HCT116 (cell line): ENCODE measurements at regions not wholly inside any gene's neighbourhood (a gene's known extent, or its start where the extent isn't known, plus 50 kb on each side); places are given as distances from the start of the nearest gene placed in this dataset.

ENCODE experiments used
- ATAC-seq: fragments of 200-7000 bp; cut with Tn5 transposase; 2 replicates; pipeline ENCODE4 v1.9.1; 2020; ENCODE audit warnings: mild to moderate bottlenecking, moderate library complexity
- BruUV-seq: library from RNA; stranded (reverse); fragments of 400-500 nt; replicated peaks from 2 replicates; lab custom pipeline; 2021; lab: Mats Ljungman, UMichigan
- CTCF ChIA-PET: fragments of 300-600 bp; sonication (Branson Sonifier 250); formaldehyde crosslinking; loops from one replicate; lab custom pipeline; 2021; ENCODE audit warnings: antibody characterized with exemption; lab: Charles Lee
- POLR2A ChIA-PET: fragments of 300-600, 350-600 bp; sonication (Branson Sonifier 250); formaldehyde crosslinking; loops from one replicate; lab custom pipeline; 2021; ENCODE audit warnings: antibody characterized with exemption; lab: Charles Lee
- RAD21 ChIA-PET, 2 experiments: fragments of 300-600 bp; sonication (Branson Sonifier 250); formaldehyde crosslinking; loops; one replicate each; lab custom pipeline; 2023; ENCODE audit warnings: low total read pairs in 2 of 2; ENCODE audit not compliant: uncharacterized antibody in 2 of 2, unreplicated experiment in 2 of 2, low non-redundant PET in 1 of 2; lab: Charles Lee
- DNase-seq: peaks from one replicate; pipeline ENCODE4 v3.0.0-alpha.2; 2010; ENCODE audit warnings: low read depth, low spot score
- H2AFZ ChIP-seq: fragments of 200-600 bp; shearing (Covaris generic), sonication (generic); 2 replicates; pipeline ENCODE4 v1.6.1; 2017; ENCODE audit warnings: low read depth, mixed run types, mixed read lengths, antibody characterized with exemption, low read length; ENCODE audit not compliant: poor library complexity, severe bottlenecking
- H3K27ac ChIP-seq: 2 replicates; pipeline ENCODE4 v1.5.1; 2012; ENCODE audit warnings: low read depth, low read length
- H3K27me3 ChIP-seq: fragments of 200-600 bp; sonication (generic); 2 replicates; pipeline ENCODE4 v1.6.1; 2016; ENCODE audit warnings: mixed run types, low read length, mixed read lengths; ENCODE audit not compliant: insufficient read depth
- H3K36me3 ChIP-seq, 2 experiments: fragments of 200-500 bp in 1 of 2; fragments of 200-600 bp in 1 of 2; sonication (Bioruptor generic) in 1 of 2; sonication (generic) in 1 of 2; 2 replicates each; pipeline versions ENCODE4 v1.5.1 to v1.6.1; 2014 to 2016; ENCODE audit warnings: low read length in 2 of 2, inconsistent platforms in 1 of 2, mixed read lengths in 1 of 2, mixed run types in 1 of 2; ENCODE audit not compliant: insufficient read depth in 2 of 2, control insufficient read depth in 1 of 2
- H3K4me1 ChIP-seq, 2 experiments: fragments of 200-600 bp in 1 of 2; sonication (generic) in 1 of 2; 2 replicates each; pipeline versions ENCODE4 v1.5.1 to v1.6.1; 2012 to 2017; ENCODE audit warnings: low read length in 2 of 2, inconsistent platforms in 1 of 2, mild to moderate bottlenecking in 1 of 2, mixed read lengths in 1 of 2, mixed run types in 1 of 2, moderate library complexity in 1 of 2; ENCODE audit not compliant: insufficient read depth in 2 of 2, control insufficient read depth in 1 of 2
- H3K4me2 ChIP-seq: fragments of 200-600 bp; sonication (generic); 2 replicates; pipeline ENCODE4 v1.6.1; 2017; ENCODE audit warnings: mixed run types, low read length, mixed read lengths
- H3K4me3 ChIP-seq, 2 experiments: fragments of 200-600 bp in 1 of 2; sonication (generic) in 1 of 2; replicated peaks in 1 of 2; 2 replicates each; pipeline ENCODE4 v1.5.1; 2011 to 2016; ENCODE audit warnings: low read length in 2 of 2, control low read depth in 1 of 2, low read depth in 1 of 2, mild to moderate bottlenecking in 1 of 2, mixed read lengths in 1 of 2, mixed run types in 1 of 2
- H3K79me2 ChIP-seq: fragments of 200-600 bp; sonication (generic); 2 replicates; pipeline ENCODE4 v1.6.1; 2017; ENCODE audit warnings: mild to moderate bottlenecking, mixed run types, low read length, moderate library complexity, mixed read lengths; ENCODE audit not compliant: insufficient read depth
- H3K9ac ChIP-seq: fragments of 200-600 bp; sonication (generic); 2 replicates; pipeline ENCODE4 v1.6.1; 2016; ENCODE audit warnings: low read length, mixed read lengths
- H3K9me2 ChIP-seq: fragments of 200-600 bp; sonication (generic), shearing (Covaris generic); 2 replicates; pipeline ENCODE4 v1.6.1; 2017; ENCODE audit warnings: mixed run types, mild to moderate bottlenecking, moderate library complexity; ENCODE audit not compliant: insufficient read depth
- H3K9me3 ChIP-seq, 2 experiments: fragments of 200-500 bp in 1 of 2; fragments of 200-600 bp in 1 of 2; sonication (Bioruptor generic) in 1 of 2; sonication (generic) in 1 of 2; 2 replicates each; pipeline ENCODE4 v1.6.1; 2014 to 2017; ENCODE audit warnings: low read length in 2 of 2, mixed read lengths in 2 of 2, inconsistent platforms in 1 of 2, low read depth in 1 of 2, mild to moderate bottlenecking in 1 of 2, mixed run types in 1 of 2, moderate library complexity in 1 of 2; ENCODE audit not compliant: control insufficient read depth in 1 of 2, insufficient read depth in 1 of 2
- H4K20me1 ChIP-seq: fragments of 200-600 bp; sonication (generic), shearing (Covaris generic); 2 replicates; pipeline ENCODE4 v1.6.1; 2017; ENCODE audit warnings: mixed run types, mild to moderate bottlenecking, moderate library complexity; ENCODE audit not compliant: insufficient read depth
- EZH2 ChIP-seq: fragments of 200-600 bp; sonication (generic); IDR thresholded peaks from 2 replicates; pipeline ENCODE4 v1.6.1; 2017; ENCODE audit warnings: antibody characterized with exemption, mixed run types
- FOSL1 ChIP-seq: IDR thresholded peaks from 2 replicates; pipeline ENCODE4 v1.6.1; 2012; ENCODE audit warnings: low read depth
- JUND ChIP-seq: IDR thresholded peaks from 2 replicates; pipeline ENCODE4 v1.6.1; 2012
- POLR2AphosphoS5 ChIP-seq: IDR thresholded peaks from 2 replicates; pipeline ENCODE4 v1.6.1; 2011; ENCODE audit warnings: mild to moderate bottlenecking, low read depth, low read length, moderate library complexity
- SIN3A ChIP-seq: IDR thresholded peaks from 2 replicates; pipeline ENCODE4 v1.6.1; 2012; ENCODE audit warnings: low read depth
- SP1 ChIP-seq: IDR thresholded peaks from 2 replicates; pipeline ENCODE4 v1.6.1; 2012; ENCODE audit warnings: low read depth
- TCF7L2 ChIP-seq: IDR thresholded peaks from 2 replicates; pipeline ENCODE4 v1.7.0; 2011; ENCODE audit warnings: borderline replicate concordance, inconsistent platforms; ENCODE audit not compliant: insufficient read depth, insufficient read length; ENCODE audit errors: extremely low read depth
- YY1 ChIP-seq: IDR thresholded peaks from 2 replicates; pipeline ENCODE4 v1.6.1; 2011; ENCODE audit warnings: low read length, low read depth, moderate library complexity, mild to moderate bottlenecking; ENCODE audit not compliant: insufficient replicate concordance; ENCODE audit errors: extremely low read depth
- ZFX ChIP-seq: fragments of 450-650 bp; IDR thresholded peaks from 2 replicates; pipeline ENCODE4 v1.6.1; 2017
- ZNF274 ChIP-seq: fragments of 200-500 bp; sonication (Bioruptor generic); IDR thresholded peaks from 2 replicates; pipeline ENCODE4 v1.6.1; 2014; ENCODE audit warnings: mild to moderate bottlenecking, low read depth, low read length, inconsistent platforms
- intact Hi-C: fragments of 100-400 bp; cut with micrococcal nuclease; formaldehyde crosslinking; loops from 2 replicates; pipeline ENCODE4 v1.10.0; 2022
- TF ChIP-seq, protein P1 (sequence below): IDR thresholded peaks from 2 replicates; pipeline ENCODE4 v1.6.1; 2012
- TF ChIP-seq, protein P2 (sequence below): IDR thresholded peaks from 2 replicates; pipeline ENCODE4 v1.6.1; 2012; ENCODE audit warnings: low read depth
- TF ChIP-seq, protein P3 (sequence below): IDR thresholded peaks from 2 replicates; pipeline ENCODE4 v1.6.1; 2012

DNA sequence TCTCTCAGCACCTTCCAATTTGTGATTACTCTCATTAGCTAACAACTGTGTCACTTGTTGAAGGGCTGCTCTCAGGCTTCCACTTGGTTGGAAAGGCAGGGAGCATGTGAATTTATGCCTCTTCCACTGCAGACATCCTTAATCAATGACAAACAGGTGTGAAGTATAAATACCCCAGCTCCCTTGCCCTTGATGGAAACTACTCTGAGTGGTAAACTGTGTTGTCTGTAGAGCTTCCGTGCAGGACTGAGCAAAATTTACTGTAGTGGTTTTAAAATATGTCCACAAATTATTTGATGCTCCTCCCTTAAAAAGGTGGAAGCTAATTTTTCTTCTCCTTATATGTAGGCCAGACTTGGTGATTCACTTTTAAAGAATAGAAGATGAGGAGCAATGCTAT, 253.0 kb upstream of the TBX18 start:
- intact Hi-C loops = loop anchor here (5.0 to 10.0 kb wide), 2 partner anchors 107 to 305 kb away; no protein-coding TSS in a partner anchor
- H3K27ac ChIP-seq = no peak overlapping the region
- DNase-seq (no peak), ATAC-seq (no peak)
- TF ChIP-seq EZH2 (no peak), JUND (no peak), POLR2AphosphoS5 (no peak), SP1 (no peak), ZFX (no peak), SIN3A (no peak), YY1 (no peak), FOSL1 (no peak), TCF7L2 (no peak), ZNF274 (no peak)
- TF ChIP-seq, protein P1, sequence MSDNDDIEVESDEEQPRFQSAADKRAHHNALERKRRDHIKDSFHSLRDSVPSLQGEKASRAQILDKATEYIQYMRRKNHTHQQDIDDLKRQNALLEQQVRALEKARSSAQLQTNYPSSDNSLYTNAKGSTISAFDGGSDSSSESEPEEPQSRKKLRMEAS = no peak
- TF ChIP-seq, protein P2, sequence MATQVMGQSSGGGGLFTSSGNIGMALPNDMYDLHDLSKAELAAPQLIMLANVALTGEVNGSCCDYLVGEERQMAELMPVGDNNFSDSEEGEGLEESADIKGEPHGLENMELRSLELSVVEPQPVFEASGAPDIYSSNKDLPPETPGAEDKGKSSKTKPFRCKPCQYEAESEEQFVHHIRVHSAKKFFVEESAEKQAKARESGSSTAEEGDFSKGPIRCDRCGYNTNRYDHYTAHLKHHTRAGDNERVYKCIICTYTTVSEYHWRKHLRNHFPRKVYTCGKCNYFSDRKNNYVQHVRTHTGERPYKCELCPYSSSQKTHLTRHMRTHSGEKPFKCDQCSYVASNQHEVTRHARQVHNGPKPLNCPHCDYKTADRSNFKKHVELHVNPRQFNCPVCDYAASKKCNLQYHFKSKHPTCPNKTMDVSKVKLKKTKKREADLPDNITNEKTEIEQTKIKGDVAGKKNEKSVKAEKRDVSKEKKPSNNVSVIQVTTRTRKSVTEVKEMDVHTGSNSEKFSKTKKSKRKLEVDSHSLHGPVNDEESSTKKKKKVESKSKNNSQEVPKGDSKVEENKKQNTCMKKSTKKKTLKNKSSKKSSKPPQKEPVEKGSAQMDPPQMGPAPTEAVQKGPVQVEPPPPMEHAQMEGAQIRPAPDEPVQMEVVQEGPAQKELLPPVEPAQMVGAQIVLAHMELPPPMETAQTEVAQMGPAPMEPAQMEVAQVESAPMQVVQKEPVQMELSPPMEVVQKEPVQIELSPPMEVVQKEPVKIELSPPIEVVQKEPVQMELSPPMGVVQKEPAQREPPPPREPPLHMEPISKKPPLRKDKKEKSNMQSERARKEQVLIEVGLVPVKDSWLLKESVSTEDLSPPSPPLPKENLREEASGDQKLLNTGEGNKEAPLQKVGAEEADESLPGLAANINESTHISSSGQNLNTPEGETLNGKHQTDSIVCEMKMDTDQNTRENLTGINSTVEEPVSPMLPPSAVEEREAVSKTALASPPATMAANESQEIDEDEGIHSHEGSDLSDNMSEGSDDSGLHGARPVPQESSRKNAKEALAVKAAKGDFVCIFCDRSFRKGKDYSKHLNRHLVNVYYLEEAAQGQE = no peak
- TF ChIP-seq, protein P3, sequence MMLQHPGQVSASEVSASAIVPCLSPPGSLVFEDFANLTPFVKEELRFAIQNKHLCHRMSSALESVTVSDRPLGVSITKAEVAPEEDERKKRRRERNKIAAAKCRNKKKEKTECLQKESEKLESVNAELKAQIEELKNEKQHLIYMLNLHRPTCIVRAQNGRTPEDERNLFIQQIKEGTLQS = no peak
- no peaks in the 10 kb centered on the region for H3K79me2 ChIP-seq
- H3K9ac ChIP-seq = no peak overlapping the region
- no peak overlapping the region for H3K4me2 ChIP-seq
- H2AFZ ChIP-seq = no peak overlapping the region
- POLR2A ChIA-PET = no interaction called here
- RAD21 ChIA-PET = no interaction called here
- H3K4me1 ChIP-seq = peaks cover 0 to 5% of the 10 kb centered on the region in 2 experiments; a peak in 1 of 4 replicates
- BruUV-seq = no TSS peak
- no peaks in the 10 kb centered on the region for H3K9me2 ChIP-seq
- no peaks in the 10 kb centered on the region for H3K9me3 ChIP-seq
- CTCF ChIA-PET = no interaction called here
- no peaks in the 10 kb centered on the region for H4K20me1 ChIP-seq
- H3K27me3 ChIP-seq = no peaks in the 10 kb centered on the region; the same call in 1 of the 2 replicates
- H3K36me3 ChIP-seq = no peaks in the 10 kb centered on the region
- H3K4me3 ChIP-seq = no peak overlapping the region
